ENCODE measurements at regions not wholly inside any gene's neighbourhood (a gene's known extent, or its start where the extent isn't known, plus 50 kb on each side); places are given as distances from the start of the nearest gene placed in this dataset.

DNA sequence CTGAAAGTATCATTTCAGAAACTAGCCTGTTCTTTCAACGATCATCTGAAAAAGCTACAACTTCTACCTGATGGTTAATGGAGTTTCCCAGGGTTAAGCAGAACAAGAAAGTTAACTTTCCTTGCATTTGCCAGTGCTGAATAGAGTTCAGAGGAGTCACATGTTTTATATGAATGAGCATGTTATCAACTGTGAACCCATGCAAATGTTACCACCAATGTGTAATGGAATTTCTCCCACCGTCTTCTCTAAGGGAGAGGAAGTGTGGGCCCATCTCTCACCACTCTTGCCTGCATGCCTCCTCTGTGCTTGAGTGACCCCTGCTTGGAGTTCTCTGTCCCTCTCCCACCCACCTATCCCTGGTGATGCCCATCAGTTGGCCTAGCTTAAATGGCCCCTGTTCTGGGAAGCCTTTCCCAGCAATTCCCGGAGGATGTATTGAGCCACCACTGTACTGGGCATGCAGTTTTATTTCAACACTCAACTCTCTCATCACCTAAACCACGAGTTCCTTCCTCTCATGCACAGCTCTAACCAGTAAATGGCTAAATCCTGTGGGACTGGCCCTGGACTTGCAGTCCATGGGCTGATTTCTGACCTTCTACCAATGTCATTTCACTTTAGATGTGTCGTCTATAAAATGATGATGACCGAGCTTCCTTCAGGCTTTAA is 159.8 kb downstream of the RPAP3 start:
- H3K27me3 Mint-ChIP-seq (ENCODE audit: unreplicated experiment) = peaks cover 6% of the 10 kb centered on the region
- no peaks in the 10 kb centered on the region for H3K9me3 Mint-ChIP-seq (ENCODE audit: unreplicated experiment)
- no peaks in the 10 kb centered on the region for H3K36me3 Mint-ChIP-seq (ENCODE audit: unreplicated experiment)
- no peak for DNase-seq (ENCODE audit: extremely low spot score, unreplicated experiment)
- H3K4me1 Mint-ChIP-seq (ENCODE audit: unreplicated experiment) = no peaks in the 10 kb centered on the region
- TF ChIP-seq CTCF (IDR thresholded peaks at IDR 0.05) = no peak
- no peak overlapping the region for H3K27ac Mint-ChIP-seq (ENCODE audit: unreplicated experiment)
- H3K4me3 Mint-ChIP-seq (ENCODE audit: unreplicated experiment) = no peak overlapping the region

DNA sequence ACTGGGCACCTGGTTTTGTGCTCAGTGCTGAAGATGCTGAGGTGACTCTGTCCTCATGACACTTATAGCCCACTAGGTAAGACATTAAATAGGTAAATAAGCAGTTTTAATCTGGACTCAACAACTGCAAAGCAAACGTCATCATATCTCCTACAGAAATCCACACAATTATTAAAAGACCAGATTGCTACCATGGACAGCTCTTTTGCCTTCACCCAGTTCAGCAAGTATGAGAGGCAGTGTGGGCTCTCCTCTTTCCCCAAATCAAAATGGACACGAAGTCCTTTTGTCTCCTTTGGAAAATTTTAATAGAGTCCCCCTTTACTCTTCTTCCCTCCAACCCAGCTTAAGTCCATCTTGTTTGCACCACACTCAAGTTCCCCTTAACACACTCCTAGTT is 171.1 kb downstream of the RPAP3 start:
- Mint-ChIP-seq H3K27me3 (ENCODE audit: unreplicated experiment) (peaks cover 43% of the 10 kb centered on the region), H3K36me3 (ENCODE audit: unreplicated experiment) (no peaks in the 10 kb centered on the region), H3K4me1 (ENCODE audit: unreplicated experiment) (no peaks in the 10 kb centered on the region), H3K4me3 (ENCODE audit: unreplicated experiment) (no peak overlapping the region), H3K9me3 (ENCODE audit: unreplicated experiment) (peaks cover 18% of the 10 kb centered on the region), H3K27ac (ENCODE audit: unreplicated experiment) (no peak overlapping the region)
- DNase-seq (ENCODE audit: extremely low spot score, unreplicated experiment) = no peak
- TF ChIP-seq CTCF (IDR thresholded peaks at IDR 0.05) = no peak

- Mint-ChIP-seq H3K9me3 (ENCODE audit: unreplicated experiment) (peaks cover 18% of the 10 kb centered on the region), H3K27ac (ENCODE audit: unreplicated experiment) (no peak overlapping the region), H3K4me3 (ENCODE audit: unreplicated experiment) (no peak overlapping the region), H3K27me3 (ENCODE audit: unreplicated experiment) (peaks cover 43% of the 10 kb centered on the region), H3K4me1 (ENCODE audit: unreplicated experiment) (no peaks in the 10 kb centered on the region), H3K36me3 (ENCODE audit: unreplicated experiment) (no peaks in the 10 kb centered on the region)
- DNase-seq (ENCODE audit: extremely low spot score, unreplicated experiment) = no peak
- no peak for TF ChIP-seq CTCF (IDR thresholded peaks at IDR 0.05)
Measured at GRCh38 chr12:47530050-47530449, 175.8 kb downstream of the RPAP3 start.

- H3K4me3 Mint-ChIP-seq (ENCODE audit: unreplicated experiment) = no peak overlapping the region
- H3K27me3 Mint-ChIP-seq (ENCODE audit: unreplicated experiment) = peaks cover 56% of the 10 kb centered on the region
- TF ChIP-seq CTCF (IDR thresholded peaks at IDR 0.05) = no peak
- H3K36me3 Mint-ChIP-seq (ENCODE audit: unreplicated experiment) = no peaks in the 10 kb centered on the region
- no peak for DNase-seq (ENCODE audit: extremely low spot score, unreplicated experiment)
- no peaks in the 10 kb centered on the region for H3K4me1 Mint-ChIP-seq (ENCODE audit: unreplicated experiment)
- H3K27ac Mint-ChIP-seq (ENCODE audit: unreplicated experiment) = no peak overlapping the region
- H3K9me3 Mint-ChIP-seq (ENCODE audit: unreplicated experiment) = peaks cover 13% of the 10 kb centered on the region
Measured at GRCh38 chr12:47527816-47528215, 178.0 kb downstream of the RPAP3 start.

GRCh38 chr12:47520029-47520428 is 185.8 kb downstream of the RPAP3 start:
- H3K27me3 Mint-ChIP-seq (ENCODE audit: unreplicated experiment) = peaks cover 33% of the 10 kb centered on the region
- no peaks in the 10 kb centered on the region for H3K36me3 Mint-ChIP-seq (ENCODE audit: unreplicated experiment)
- TF ChIP-seq CTCF (IDR thresholded peaks at IDR 0.05) = no peak
- H3K4me1 Mint-ChIP-seq (ENCODE audit: unreplicated experiment) = no peaks in the 10 kb centered on the region
- H3K9me3 Mint-ChIP-seq (ENCODE audit: unreplicated experiment) = peaks cover 12% of the 10 kb centered on the region
- H3K27ac Mint-ChIP-seq (ENCODE audit: unreplicated experiment) = no peak overlapping the region
- no peak overlapping the region for H3K4me3 Mint-ChIP-seq (ENCODE audit: unreplicated experiment)
- no peak for DNase-seq (ENCODE audit: extremely low spot score, unreplicated experiment)
